SK-N-SH (cell line): ENCODE measurements at regions not wholly inside any gene's neighbourhood (a gene's known extent, or its start where the extent isn't known, plus 50 kb on each side); places are given as distances from the start of the nearest gene placed in this dataset.

Experiments used
- CTCF ChIA-PET: fragments of 300-600, 350-600 bp; formaldehyde crosslinking; extraction: SDS; loops from one replicate; lab custom pipeline; 2021; lab: Yijun Ruan, JAX
- POLR2A ChIA-PET: fragments of 350-600 bp; sonication (Branson Sonifier 250); formaldehyde crosslinking; extraction: SDS; loops from one replicate; lab custom pipeline; 2020; ENCODE audit warnings: antibody characterized with exemption, inconsistent platforms; lab: Yijun Ruan, JAX
- DNase-seq: peaks from one replicate; pipeline ENCODE4 v3.0.0; 2012
- H2AFZ ChIP-seq: fragments of 200-600 bp; sonication (generic); 2 replicates; pipeline ENCODE4 v1.8.1; 2016; ENCODE audit warnings: antibody characterized with exemption, mild to moderate bottlenecking, low read depth
- H3F3A ChIP-seq: fragments of 200-600 bp; sonication (generic); replicated peaks from 2 replicates; pipeline ENCODE3; 2016; ENCODE audit warnings: antibody characterized with exemption, mild to moderate bottlenecking; ENCODE audit not compliant: insufficient read depth
- H3K27ac ChIP-seq, 2 experiments: fragments of 200-500 bp in 1 of 2; fragments of 200-600 bp in 1 of 2; sonication (Bioruptor generic) in 1 of 2; sonication (generic), shearing (Covaris generic) in 1 of 2; 2 replicates each; pipeline versions ENCODE4 v1.5.1 to v1.6.1; 2014 to 2016; ENCODE audit warnings: low read depth in 2 of 2, inconsistent platforms in 1 of 2, low read length in 1 of 2, mild to moderate bottlenecking in 1 of 2, mixed read lengths in 1 of 2
- H3K27me3 ChIP-seq: fragments of 200-600 bp; sonication (generic), shearing (Covaris generic); 2 replicates; pipeline ENCODE4 v1.6.1; 2016; ENCODE audit warnings: mixed run types; ENCODE audit not compliant: insufficient read depth
- H3K36me3 ChIP-seq, 2 experiments: fragments of 200-500 bp in 1 of 2; fragments of 200-600 bp in 1 of 2; sonication (Bioruptor generic) in 1 of 2; sonication (generic) in 1 of 2; replicated peaks in 1 of 2; 2 replicates each; pipeline versions ENCODE3 to v1.5.1; 2014 to 2016; ENCODE audit warnings: low read length in 1 of 2, mild to moderate bottlenecking in 1 of 2; ENCODE audit not compliant: insufficient read depth in 2 of 2, control insufficient read depth in 1 of 2
- H3K4me1 ChIP-seq, 2 experiments: fragments of 200-500 bp in 1 of 2; fragments of 200-600 bp in 1 of 2; sonication (Bioruptor generic) in 1 of 2; sonication (generic), shearing (Covaris generic) in 1 of 2; 2 replicates each; pipeline versions ENCODE4 v1.5.1 to v1.6.1; 2014 to 2016; ENCODE audit warnings: low read depth in 1 of 2, low read length in 1 of 2, mixed run types in 1 of 2; ENCODE audit not compliant: insufficient read depth in 2 of 2, control insufficient read depth in 1 of 2
- H3K4me2 ChIP-seq: fragments of 200-600 bp; sonication (generic), shearing (Covaris generic); 2 replicates; pipeline ENCODE4 v1.6.1; 2017; ENCODE audit warnings: mixed run types
- H3K4me3 ChIP-seq, 2 experiments: fragments of 200-500 bp in 1 of 2; fragments of 200-600 bp in 1 of 2; sonication (Bioruptor generic) in 1 of 2; sonication (generic), shearing (Covaris generic) in 1 of 2; 2 replicates each; pipeline versions ENCODE4 v1.5.1 to v1.8.1; 2014 to 2016; ENCODE audit warnings: low read depth in 2 of 2, inconsistent platforms in 1 of 2, low read length in 1 of 2, mild to moderate bottlenecking in 1 of 2, mixed read lengths in 1 of 2, moderate library complexity in 1 of 2
- H3K79me2 ChIP-seq: fragments of 200-600 bp; sonication (generic); 2 replicates; pipeline ENCODE4 v1.8.1; 2017; ENCODE audit warnings: mild to moderate bottlenecking; ENCODE audit not compliant: insufficient read depth
- H3K9ac ChIP-seq: fragments of 200-600 bp; sonication (generic); 2 replicates; pipeline ENCODE4 v1.6.1; 2017; ENCODE audit warnings: mixed run types
- H3K9me2 ChIP-seq: fragments of 200-600 bp; sonication (generic); 2 replicates; pipeline ENCODE4 v1.6.1; 2017; ENCODE audit warnings: mixed run types
- H3K9me3 ChIP-seq: fragments of 200-600 bp; sonication (generic); 2 replicates; pipeline ENCODE4 v1.6.1; 2017; ENCODE audit warnings: mixed run types, mild to moderate bottlenecking, moderate library complexity
- H4K20me1 ChIP-seq: fragments of 200-600 bp; sonication (generic); 2 replicates; pipeline ENCODE4 v1.6.1; 2017; ENCODE audit warnings: mild to moderate bottlenecking, mixed run types; ENCODE audit not compliant: insufficient read depth
- EZH2phosphoT487 ChIP-seq: fragments of 200-600 bp; sonication (generic); IDR thresholded peaks from 2 replicates; pipeline ENCODE4 v1.6.1; 2017; ENCODE audit warnings: low read depth, mixed run types, mild to moderate bottlenecking, antibody characterized with exemption, moderate library complexity, borderline replicate concordance
- FOSL2 ChIP-seq: IDR thresholded peaks from 2 replicates; pipeline ENCODE4 v1.4.0; 2012; ENCODE audit warnings: low read depth, mild to moderate bottlenecking, moderate library complexity, borderline replicate concordance
- FOXM1 ChIP-seq: IDR thresholded peaks from 2 replicates; pipeline ENCODE4 v1.4.0; 2012; ENCODE audit warnings: low read depth, mild to moderate bottlenecking
- GABPA ChIP-seq: IDR thresholded peaks from 2 replicates; pipeline ENCODE4 v1.4.0; 2012; ENCODE audit warnings: low read depth, mild to moderate bottlenecking
- GATA2 ChIP-seq: sonication (generic); formaldehyde crosslinking; IDR thresholded peaks from 2 replicates; pipeline ENCODE4 v1.5.0; 2020; ENCODE audit warnings: mild to moderate bottlenecking, missing genetic modification reagents
- MEF2A ChIP-seq: IDR thresholded peaks from 2 replicates; pipeline ENCODE4 v1.4.0; 2012; ENCODE audit warnings: low read depth, borderline replicate concordance
- MXI1 ChIP-seq: IDR thresholded peaks from 2 replicates; pipeline ENCODE4 v1.6.1; 2012; ENCODE audit warnings: mild to moderate bottlenecking, low read depth, low read length, improper control_type of control experiment
- POLR2AphosphoS5 ChIP-seq: IDR thresholded peaks from 2 replicates; pipeline ENCODE4 v1.6.1; 2012; ENCODE audit warnings: low read depth, low read length
- RXRA ChIP-seq: IDR thresholded peaks from 2 replicates; pipeline ENCODE4 v1.4.0; 2012; ENCODE audit warnings: low read depth, mild to moderate bottlenecking, borderline replicate concordance
- SMC3 ChIP-seq: IDR thresholded peaks from 2 replicates; pipeline ENCODE4 v1.6.1; 2012; ENCODE audit warnings: low read depth, low read length, improper control_type of control experiment
- TAF1 ChIP-seq: IDR thresholded peaks from 2 replicates; pipeline ENCODE4 v1.6.1; 2012; ENCODE audit warnings: low read depth, mild to moderate bottlenecking, low read length, moderate library complexity, borderline replicate concordance
- TCF12 ChIP-seq: IDR thresholded peaks from 2 replicates; pipeline ENCODE4 v1.4.0; 2012
- WGBS: methylation state at CpG from one replicate; pipeline ENCODE4 v1.1.6; 2017; ENCODE audit warnings: low lambda C conversion rate; 5-methylcytosine and 5-hydroxymethylcytosine counted together
- TF ChIP-seq, protein P1 (sequence below): fragments of 200-600 bp; sonication (generic); IDR thresholded peaks from 2 replicates; pipeline ENCODE4 v1.6.1; 2017; ENCODE audit warnings: antibody characterized with exemption, mild to moderate bottlenecking, moderate library complexity
- TF ChIP-seq, protein P2 (sequence below): fragments of 150-350 bp; IDR thresholded peaks from 2 replicates; pipeline ENCODE4 v1.6.1; 2017; ENCODE audit warnings: antibody characterized with exemption, low read length, low read depth, borderline replicate concordance

GRCh38 chr6:71035871-71036270 lies 79.0 kb upstream of the B3GAT2 start:
- ChIA-PET POLR2A (no interaction called here), CTCF (no interaction called here)
- H3K36me3 ChIP-seq: no peaks in the 10 kb centered on the region
- TF ChIP-seq MEF2A: no peak
- no peak for TF ChIP-seq RXRA
- no peak for TF ChIP-seq EZH2phosphoT487
- no peak for TF ChIP-seq FOXM1
- no peak for TF ChIP-seq POLR2AphosphoS5
- no peak for TF ChIP-seq MXI1
- no peak for TF ChIP-seq SMC3
- no peak overlapping the region for H3K27ac ChIP-seq
- H3K9ac ChIP-seq: no peak overlapping the region
- peaks cover 0 to 4% of the 10 kb centered on the region in 2 experiments; a peak in 1 of 4 replicates for H3K4me1 ChIP-seq
- no peaks in the 10 kb centered on the region for H3K9me3 ChIP-seq
- H4K20me1 ChIP-seq: no peaks in the 10 kb centered on the region
- no peaks in the 10 kb centered on the region; the same call in 1 of the 2 replicates for H3K27me3 ChIP-seq
- H3K79me2 ChIP-seq: no peaks in the 10 kb centered on the region
- H3K4me3 ChIP-seq: no peak overlapping the region
- H3F3A ChIP-seq: no peaks in the 10 kb centered on the region
- H3K9me2 ChIP-seq: no peaks in the 10 kb centered on the region
- H2AFZ ChIP-seq: no peak overlapping the region
- no peak overlapping the region for H3K4me2 ChIP-seq
- DNase-seq: no peak

- Histone ChIP-seq H4K20me1 (no peaks in the 10 kb centered on the region), H3K79me2 (no peaks in the 10 kb centered on the region), H3K9me2 (no peaks in the 10 kb centered on the region), H3K36me3 (no peaks in the 10 kb centered on the region), H3K27me3 (no peaks in the 10 kb centered on the region; the same call in 1 of the 2 replicates), H3K9ac (no peak overlapping the region), H3K9me3 (no peaks in the 10 kb centered on the region), H2AFZ (no peak overlapping the region), H3K4me1 (peaks cover 0 to 4% of the 10 kb centered on the region in 2 experiments; a peak in 1 of 4 replicates), H3K4me2 (no peak overlapping the region), H3K4me3 (no peak overlapping the region), H3F3A (no peaks in the 10 kb centered on the region), H3K27ac (no peak overlapping the region)
- ChIA-PET POLR2A (no interaction called here), CTCF (no interaction called here)
- no peak for TF ChIP-seq TCF12
- TF ChIP-seq FOSL2: no peak
- TF ChIP-seq, protein P1, sequence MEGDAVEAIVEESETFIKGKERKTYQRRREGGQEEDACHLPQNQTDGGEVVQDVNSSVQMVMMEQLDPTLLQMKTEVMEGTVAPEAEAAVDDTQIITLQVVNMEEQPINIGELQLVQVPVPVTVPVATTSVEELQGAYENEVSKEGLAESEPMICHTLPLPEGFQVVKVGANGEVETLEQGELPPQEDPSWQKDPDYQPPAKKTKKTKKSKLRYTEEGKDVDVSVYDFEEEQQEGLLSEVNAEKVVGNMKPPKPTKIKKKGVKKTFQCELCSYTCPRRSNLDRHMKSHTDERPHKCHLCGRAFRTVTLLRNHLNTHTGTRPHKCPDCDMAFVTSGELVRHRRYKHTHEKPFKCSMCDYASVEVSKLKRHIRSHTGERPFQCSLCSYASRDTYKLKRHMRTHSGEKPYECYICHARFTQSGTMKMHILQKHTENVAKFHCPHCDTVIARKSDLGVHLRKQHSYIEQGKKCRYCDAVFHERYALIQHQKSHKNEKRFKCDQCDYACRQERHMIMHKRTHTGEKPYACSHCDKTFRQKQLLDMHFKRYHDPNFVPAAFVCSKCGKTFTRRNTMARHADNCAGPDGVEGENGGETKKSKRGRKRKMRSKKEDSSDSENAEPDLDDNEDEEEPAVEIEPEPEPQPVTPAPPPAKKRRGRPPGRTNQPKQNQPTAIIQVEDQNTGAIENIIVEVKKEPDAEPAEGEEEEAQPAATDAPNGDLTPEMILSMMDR: no peak
- TF ChIP-seq, protein P2, sequence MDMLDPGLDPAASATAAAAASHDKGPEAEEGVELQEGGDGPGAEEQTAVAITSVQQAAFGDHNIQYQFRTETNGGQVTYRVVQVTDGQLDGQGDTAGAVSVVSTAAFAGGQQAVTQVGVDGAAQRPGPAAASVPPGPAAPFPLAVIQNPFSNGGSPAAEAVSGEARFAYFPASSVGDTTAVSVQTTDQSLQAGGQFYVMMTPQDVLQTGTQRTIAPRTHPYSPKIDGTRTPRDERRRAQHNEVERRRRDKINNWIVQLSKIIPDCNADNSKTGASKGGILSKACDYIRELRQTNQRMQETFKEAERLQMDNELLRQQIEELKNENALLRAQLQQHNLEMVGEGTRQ: no peak
- TF ChIP-seq GABPA: no peak
- no peak for TF ChIP-seq TAF1
- TF ChIP-seq GATA2 (CRISPR knock-in tag): no peak
- WGBS: 38% methylated on average over 8 of the region's 8 CpGs
- DNase-seq: no peak
Measured at GRCh38 chr6:71038711-71039344, 82.0 kb upstream of the B3GAT2 start.
